NCI-H82 treated with DMSO at 0.1 percent for 48 hours (cell line): ENCODE measurements at regions not wholly inside any gene's neighbourhood (a gene's known extent, or its start where the extent isn't known, plus 50 kb on each side); places are given as distances from the start of the nearest gene placed in this dataset.
A peak's percentile ranks its signal among the peaks of the same experiment; 100 is the strongest.
"Not testable (repeated sequence)": the region's sequence is repeated elsewhere in the genome, so short reads cannot be mapped to it uniquely, and the experiment has no call there.

Source experiments
- DNase-seq: peaks from one replicate; lab custom pipeline; 2025; ENCODE audit not compliant: unreplicated experiment; lab: John Stamatoyannopoulos, UW

DNA sequence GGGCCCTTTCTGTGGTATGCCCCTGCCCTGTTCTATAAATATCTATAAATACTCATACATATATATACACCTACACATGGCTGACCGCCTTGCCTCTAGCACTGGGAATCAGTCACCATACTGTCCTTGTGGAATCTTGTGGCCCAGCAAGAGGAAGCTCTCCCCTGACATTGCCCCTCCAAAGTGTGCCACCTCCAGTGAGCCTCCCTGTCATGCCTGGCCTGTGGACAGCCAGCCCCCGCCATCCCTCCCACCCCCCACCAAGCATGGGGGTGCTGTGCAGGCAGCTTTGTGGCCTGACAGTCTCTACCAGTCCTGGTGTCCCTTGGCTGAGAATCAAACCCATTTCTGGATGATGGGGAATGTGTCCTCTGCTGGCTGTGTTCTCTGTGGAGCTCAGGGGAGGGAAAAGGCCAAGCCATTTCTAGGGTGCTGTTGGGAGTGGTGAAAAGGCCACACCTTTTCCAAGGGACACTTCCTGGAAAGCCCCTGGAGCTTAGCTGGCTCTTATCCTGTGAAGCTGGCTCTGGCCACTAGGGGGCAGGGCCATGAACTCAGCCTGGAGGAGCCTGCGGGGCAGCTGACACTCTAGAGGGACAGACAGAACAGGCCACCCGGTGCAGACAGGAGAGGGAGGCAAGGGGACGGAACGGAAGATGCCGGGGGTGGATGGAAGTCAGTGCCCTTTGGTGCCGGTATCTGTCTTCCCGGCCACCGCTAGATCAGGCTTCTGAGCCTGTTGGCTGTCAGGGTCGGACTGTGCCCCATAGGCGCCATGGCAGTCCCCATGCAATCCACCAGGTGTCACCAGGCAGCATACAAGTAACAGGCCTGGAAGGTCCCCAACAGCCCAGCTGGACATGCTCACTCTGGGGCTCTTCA is 167.2 kb downstream of the TBC1D2B start:
- peak; percentile 46 for DNase-seq

DNA sequence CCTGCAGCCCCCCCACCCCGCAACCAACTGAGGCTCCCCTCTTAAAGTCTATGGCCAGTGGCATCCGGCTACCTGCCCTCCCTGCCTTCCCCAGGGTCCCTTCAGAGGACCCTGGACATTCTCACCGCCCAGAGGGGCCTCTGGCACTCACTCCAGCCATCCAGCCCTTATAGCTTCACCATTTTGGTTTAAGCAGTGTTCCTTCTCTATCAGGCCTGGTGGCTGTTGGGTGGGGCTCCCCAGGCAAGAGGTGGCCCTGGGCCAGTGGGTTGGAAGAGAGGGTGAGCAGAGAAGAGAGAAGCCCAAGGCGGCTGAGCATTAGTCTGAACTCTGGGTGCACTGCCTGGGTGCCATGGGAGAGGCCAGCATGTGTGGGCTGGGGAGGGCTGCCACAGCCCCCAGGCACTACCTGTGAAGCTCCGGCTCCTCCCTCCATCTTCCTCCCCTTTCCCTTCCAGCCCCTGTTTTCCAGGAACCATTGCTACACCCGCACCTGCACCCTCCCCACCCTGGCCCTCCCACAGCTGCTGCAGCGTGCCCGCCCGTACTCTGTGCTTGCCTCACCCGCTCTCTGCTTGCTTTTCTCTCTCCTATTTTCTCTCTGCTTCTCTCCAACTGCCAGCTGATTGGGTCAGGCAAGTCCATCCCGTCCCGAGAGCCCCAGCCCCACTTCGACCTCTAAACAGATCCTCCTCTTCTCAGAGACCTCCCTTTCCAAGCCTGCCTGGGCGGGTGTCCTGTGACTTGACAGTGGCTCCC is 168.2 kb downstream of the TBC1D2B start:
- DNase-seq: no peak

DNA sequence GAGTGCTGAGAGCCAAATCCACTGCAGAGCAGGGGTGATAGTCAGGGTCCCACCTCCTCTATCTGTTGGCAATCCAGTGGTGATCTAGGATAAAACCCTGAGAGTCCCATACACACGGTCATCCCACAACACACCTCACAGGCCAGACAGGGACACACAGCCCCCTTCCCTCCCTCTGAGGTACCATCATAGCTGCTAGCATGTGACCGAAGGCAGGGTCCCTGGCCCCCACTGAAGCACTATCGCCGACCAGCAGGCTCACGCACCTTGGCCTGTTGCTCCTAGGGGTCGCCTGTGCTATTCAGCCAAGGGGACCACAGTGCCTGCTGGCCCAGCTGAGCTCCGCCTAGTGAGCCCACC is 168.8 kb downstream of the TBC1D2B start:
- DNase-seq: not testable (repeated sequence)

DNA sequence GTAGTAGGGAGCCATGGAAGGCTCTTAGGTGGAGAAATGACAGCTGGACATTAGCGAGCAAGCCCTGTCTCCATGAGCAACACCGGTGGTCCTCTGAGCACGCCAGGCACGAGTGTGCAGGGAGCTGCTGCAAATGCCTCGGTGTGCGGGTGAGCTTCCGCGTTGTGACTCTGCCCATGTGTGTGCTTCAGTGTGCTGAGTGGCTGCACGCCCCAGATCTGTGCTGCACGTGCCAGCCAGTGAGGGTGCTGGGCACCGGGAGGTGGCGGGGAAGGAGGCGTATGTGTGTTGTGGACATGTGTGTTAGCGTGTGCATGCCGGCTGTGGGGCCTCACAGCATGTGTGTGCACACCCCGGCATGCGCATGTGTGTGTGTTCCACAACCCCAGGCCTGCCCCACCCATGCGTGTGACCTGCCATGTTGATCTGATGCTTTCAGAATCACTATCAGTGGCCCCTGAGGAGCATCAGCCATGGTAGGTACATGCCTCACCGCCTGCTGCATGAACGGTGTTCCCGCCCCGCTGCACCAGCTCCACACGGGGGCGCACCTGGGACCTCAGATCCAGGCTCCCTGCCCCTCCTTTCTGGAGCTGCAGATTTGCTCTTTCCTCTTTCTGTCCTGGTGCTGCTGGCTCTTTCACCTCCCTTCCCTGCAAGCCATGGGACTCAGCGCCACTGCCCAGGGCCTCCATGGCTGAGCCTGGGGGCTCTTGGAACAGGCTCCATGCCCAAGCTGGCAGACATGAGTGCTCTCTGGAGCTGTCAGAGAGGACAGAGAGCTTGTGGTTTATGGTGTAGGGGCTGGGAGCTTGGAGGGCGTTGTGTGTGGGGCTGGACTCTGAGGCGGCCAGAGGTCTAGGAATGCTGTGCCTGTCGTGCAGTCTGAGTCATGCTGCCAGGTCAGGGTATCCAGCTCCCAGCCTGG is 169.4 kb downstream of the TBC1D2B start:
- DNase-seq: no peak

DNA sequence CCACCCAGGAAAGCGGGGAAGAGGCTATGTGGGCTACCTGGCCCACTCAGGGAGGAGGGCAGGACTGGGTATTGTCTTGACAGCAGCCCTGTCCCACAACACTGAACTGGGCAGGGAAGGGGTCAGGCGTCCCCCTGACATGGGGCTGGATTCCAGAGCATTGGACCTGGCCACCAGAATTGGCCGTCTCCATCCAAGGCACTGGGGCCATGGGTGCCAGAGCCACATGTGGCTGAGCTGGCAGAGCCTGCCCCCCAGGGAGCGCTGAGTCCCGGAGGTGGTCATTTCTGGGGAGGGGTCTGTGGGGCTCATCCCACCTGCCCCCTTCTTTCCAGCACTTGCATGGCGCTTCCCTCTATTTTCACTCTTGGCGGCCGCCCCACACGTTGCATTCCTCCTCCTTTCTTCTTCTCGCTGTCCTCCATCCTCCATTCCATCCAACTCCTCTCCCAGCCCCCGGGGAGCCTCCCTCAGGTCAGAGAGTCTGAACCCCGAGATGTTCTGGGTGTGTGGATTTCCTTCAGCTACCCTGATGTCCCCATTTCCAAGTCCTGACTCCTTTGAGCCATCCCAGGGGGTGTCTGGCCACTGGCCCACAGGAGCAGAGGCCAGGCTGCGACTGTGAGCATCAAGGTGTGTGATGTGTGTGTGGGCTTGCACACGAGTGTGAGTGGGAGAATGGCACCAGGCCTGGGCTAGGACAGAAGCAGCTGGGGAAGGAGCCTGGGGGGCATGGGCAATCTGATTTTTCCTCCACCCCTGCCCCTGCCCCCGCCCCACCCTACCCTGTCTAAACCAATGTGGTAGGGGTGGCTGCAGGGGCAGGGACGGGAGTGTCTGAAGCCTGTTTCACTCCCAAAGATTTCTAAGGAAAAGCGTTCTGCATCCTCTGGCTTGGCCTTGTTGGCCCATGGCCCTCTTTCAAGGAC is 171.2 kb downstream of the TBC1D2B start:
- not testable (repeated sequence) for DNase-seq

DNA sequence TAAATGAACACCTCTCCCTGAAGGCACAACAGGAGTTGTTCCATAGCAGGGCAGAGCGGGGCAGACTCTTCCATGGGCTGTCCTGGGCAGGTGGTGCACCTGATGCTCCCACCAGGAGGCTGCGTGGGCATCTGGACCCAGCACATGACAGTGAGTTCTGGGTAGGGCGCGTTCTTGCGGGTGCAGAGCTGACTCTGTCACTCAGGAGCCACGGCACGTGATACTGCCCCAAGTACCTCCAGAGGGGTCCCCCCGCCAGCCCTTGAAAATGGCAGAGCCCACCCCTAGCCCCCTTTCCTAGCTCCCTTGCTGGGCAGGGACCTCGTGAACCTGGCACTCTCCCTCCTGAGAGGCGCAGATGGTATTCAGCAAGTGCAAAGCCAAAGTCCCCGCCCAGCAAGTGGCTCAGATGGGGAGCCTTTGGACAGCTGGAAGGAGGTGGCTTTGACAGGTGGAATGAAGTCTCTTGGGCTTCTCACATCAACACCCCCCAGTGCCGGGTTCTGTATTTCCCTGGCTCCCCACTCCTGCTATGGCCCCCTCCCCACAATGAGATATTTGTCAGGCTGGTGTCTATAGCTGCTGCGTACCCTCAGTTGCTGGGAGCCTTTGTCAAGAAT is 172.1 kb downstream of the TBC1D2B start:
- no peak for DNase-seq

DNA sequence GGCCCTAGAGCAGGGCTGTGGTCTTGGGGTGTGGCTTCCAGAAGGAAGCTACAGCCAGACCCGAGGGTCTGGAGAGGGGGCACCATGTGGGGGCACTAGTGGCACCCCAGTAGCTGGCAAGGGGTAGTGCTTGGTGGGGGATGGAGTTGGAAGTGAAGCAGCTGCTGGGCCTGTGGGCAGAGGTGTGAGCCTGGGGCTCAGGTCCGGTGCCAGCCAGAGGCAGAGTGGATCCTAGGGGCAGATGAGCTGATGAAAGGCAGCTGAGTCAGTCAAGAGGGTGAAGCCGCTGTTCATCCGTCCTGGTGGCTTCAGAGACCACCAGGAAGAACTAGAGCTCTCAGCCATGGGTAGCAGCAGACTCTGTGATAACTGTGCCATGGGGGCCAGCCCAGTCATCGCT is 172.6 kb downstream of the TBC1D2B start:
- DNase-seq: no peak

DNA sequence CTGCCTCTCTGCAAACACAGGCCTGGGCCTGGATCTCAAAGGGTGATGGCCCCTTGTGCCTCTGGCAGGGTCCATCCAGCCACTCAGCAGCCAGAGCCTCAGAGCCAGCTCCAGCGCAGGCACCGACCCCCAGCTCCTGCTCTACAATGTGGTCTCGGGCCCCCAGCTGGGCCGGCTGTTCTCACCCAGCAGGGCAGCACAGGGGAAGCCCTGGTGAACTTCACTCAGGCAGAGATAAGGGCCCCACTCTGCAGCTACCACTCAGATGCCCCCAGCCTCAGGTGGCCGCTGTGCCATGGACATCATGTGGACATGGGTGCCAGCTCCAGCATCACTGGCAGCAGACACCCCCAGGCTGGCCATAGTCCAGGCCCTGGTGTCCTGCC is 173.1 kb downstream of the TBC1D2B start:
- no peak for DNase-seq

DNA sequence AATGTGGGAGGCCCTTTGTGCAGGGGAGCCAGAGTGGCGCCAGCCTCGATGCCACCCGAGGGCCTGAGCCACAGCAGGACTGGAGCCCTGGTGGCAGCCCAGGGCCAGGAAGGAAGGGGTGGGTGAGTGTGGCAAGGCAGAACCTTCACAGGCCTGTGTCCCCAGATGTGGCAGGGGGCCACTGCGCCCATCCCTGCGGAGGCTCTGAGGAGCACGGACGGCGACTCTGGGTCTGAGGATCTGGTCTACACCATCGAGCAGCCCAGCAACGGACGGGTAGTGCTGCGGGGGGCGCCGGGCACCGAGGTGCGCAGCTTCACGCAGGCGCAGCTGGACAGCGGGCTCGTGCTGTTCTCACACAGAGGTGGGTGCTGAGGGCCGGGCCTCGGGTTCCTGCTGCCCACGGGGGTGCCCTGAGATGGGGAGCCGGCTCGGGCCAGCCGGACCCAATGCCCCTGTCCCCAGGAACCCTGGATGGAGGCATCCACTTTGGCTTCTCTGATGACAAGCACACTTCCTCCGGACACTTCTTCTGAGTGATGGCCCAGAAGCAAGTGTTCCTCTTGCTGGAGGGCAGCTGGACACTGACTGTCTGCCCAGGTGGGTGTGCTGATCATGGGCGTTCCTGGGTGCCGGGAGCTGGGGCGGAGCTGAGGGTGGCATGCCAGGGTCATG is 173.6 kb downstream of the TBC1D2B start:
- DNase-seq: not testable (repeated sequence)

DNA sequence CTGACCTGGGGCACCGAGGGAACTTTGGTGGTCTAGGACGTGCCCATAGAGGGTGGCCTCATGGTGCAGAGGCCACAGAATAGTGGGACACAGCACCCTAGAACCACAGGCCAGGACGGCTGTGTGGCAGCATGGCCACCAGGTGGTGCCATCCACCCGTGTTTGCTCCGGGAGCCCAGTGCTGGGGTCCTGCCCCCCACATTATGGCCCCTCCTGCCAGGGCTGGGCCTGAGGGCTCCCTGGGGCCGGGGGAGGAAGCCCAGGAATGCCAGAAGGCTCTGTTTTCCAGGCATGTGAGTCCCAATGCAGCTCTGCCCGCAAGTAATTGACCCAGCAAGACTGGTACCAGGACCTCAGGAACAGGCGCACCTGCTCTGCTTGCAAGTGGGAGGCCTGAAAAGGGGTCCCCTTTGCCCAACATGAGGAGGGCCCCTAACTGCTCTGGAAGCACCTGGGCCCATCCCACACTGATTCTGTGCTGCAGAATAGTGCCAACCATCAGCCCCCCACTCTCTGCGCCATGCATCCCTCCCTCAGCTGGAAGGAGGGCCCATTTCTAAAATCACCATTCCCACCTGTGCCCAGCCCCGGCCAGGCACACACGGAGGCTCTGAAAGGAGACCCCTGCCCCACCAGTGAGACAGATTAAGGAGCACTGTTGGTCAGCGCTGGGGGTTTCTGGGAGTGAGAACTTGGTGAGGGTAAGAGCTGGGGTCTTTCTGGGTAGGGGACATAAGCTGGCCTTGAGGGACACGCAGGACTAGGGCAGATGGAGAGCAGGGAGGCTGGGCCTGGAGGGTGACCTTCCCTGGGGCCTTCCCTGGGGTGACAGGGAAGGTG is 174.4 kb downstream of the TBC1D2B start:
- DNase-seq: not testable (repeated sequence)

DNA sequence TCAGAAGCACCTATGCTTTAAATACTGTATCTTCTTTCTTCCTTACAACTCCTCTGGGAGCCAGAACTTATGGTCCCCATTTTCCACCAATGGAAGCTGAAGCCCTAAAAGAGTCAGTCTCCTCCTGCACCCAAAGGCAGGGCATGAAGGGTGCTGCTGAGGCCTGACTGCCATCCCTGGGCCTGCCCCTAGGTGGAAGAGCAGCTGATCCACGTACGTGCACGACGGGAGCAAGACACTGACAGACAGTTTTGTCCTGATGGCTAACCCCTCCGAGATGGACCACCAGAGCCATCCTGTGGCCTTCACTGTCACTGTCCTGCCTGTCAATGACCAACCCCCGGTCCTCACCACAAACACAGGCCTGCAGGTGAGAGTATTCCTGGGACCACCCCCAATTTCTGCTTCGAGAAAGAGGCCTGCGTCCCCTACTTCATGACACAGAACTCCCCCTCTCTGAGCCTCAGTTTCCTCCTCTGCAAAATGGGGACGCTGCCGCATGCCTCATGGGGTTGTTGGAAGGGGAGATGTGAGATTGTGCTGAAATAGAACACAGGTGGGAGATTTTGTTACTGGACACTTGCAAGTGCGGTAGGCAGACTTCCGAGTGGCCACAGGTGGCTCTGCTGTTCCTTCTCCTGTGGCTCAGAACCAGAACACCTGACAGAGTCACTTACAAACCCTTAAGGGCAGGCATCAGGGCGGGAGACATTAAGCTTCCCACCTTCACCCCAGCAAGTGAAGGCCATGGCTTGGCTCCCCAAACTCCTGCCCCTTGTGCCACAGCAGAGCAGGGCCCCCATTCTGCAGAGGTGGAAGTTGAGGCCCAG is 175.4 kb downstream of the TBC1D2B start:
- no peak for DNase-seq

DNA sequence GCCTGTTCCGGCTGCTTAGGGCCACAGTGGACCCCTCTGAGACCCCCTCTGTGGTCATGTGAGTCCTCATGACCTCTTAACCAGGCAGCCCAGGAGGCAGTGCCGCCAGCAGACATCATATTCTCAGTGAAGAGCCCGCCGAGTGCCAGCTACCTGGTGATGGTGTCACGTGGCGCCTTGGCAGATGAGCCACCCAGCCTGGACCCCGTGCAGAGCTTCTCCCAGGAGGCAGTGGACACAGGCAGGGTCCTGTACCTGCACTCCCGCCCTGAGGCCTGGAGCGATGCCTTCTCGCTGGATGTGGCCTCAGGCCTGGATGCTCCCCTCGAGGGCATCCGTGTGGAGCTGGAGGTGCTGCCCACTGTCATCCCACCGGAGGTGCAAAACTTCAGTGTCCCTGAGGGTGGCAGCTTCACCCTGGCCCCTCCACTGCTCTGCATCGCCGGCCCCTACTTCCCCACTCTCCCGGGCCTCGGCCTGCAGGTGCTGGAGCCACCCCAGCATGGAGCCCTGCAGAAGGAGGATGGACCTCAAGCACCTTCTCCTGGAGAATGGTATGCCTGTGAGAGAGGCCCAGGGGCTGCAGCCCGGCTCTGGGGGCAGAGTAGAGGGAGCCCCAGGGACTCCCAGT is 176.1 kb downstream of the TBC1D2B start:
- DNase-seq: no peak

DNA sequence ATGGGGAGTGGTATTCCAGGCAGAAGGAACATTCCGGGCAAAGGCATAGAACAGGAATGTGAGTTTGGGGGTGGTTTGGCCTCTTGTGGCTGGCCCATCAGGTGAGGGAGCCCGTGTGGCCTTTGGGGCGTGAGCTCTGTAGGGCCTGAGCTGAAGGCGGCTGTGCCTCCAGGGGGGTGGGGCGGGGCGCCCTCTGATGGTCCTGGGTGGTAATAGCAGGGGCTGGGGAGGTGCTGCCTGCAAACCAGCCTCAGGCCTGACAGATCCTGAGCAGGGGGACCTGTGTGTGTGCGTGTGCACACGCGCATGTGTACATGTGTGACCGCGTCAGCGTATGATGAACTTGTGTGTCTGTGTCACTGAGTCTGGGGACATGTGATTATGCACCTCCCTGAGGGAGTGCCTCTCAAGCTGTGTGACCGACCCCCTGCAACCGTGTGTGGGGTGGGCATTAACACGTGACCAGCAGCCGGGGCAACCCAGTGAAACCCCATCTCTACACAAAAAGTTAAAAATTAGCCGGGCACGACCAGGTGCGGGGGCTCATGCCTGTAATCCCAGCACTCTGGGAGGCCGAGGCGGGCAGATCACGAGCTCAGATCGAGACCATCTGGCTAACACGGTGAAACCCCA is 177.1 kb downstream of the TBC1D2B start:
- not testable (repeated sequence) for DNase-seq

DNA sequence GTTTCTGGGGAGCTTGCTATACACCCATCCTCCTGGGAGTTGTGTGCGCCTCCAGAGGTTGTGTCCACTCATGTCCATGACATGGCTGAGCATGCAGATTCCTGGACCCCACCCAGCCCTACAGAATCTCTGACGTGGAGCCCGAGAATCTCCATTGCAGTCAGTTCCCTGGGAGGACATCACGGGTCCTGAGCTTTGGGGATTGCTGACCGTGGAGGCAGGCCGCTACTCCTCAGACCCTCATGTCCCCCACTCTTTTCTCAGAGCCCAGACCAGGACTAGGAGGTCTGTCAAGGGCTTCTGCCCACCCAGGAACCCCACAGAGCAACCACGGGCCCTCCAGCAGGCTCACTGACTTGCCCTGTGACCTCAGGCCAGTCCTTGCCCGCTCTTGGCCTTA is 177.7 kb downstream of the TBC1D2B start:
- not testable (repeated sequence) for DNase-seq

DNA sequence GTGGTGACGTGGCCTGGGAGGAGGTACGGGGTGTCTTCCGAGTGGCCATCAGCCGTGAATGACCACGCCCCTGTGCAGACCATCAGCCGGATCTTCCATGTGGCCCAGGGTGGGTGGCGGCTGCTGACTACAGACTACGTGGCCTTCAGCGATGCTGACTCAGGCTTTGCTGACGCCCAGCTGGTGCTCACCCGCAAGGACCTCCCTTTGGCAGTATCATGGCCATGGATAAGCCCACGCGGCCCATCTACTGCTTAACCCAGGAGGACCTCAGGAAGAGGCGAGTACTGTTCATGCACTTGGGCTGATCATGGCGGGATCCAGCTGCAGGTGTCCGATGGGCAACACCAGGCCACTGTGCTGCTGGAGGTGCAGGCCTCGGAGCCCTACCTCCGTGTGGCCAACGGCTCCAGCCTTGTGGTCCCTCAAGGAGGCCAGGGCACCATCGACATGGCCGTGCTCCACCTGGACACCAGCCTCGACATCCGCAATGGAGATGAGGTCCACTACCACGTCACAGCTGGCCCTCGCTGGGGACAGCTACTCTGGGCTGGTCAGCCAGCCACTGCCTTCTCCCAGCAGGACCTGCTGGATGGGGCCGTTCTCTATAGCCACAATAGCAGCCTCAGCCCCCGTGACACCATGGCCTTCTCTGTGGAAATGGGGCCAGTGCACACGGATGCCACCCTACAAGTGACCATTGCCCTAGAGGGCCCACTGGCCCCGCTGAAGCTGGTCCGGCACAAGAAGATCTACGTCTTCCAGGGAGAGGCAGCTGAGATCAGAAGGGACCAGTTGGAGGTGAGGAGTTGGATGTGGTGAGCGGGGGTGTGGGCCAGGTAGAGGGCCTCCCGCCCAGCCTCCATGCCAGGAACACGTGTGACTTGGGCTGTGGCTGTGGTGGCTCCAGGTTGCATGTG is 178.4 kb downstream of the TBC1D2B start:
- no peak for DNase-seq
